AG09309 (cell line): ENCODE measurements at regions not wholly inside any gene's neighbourhood (a gene's known extent, or its start where the extent isn't known, plus 50 kb on each side); places are given as distances from the start of the nearest gene placed in this dataset.

Experiments
- DNase-seq: peaks from one replicate; pipeline ENCODE4 v3.0.0-alpha.2; 2010; ENCODE audit warnings: low read depth
- H3K4me3 ChIP-seq: 2 replicates; pipeline ENCODE4 v1.5.1; 2011; ENCODE audit warnings: mild to moderate bottlenecking, low read depth, low read length, moderate library complexity; ENCODE audit not compliant: control insufficient read depth
- TF ChIP-seq, protein P1 (sequence below): IDR thresholded peaks from 2 replicates; pipeline ENCODE4 v1.5.1; 2011; ENCODE audit warnings: mild to moderate bottlenecking, low read depth, low read length, inconsistent platforms; ENCODE audit not compliant: insufficient read depth, control insufficient read depth; ENCODE audit errors: missing control alignments

DNA sequence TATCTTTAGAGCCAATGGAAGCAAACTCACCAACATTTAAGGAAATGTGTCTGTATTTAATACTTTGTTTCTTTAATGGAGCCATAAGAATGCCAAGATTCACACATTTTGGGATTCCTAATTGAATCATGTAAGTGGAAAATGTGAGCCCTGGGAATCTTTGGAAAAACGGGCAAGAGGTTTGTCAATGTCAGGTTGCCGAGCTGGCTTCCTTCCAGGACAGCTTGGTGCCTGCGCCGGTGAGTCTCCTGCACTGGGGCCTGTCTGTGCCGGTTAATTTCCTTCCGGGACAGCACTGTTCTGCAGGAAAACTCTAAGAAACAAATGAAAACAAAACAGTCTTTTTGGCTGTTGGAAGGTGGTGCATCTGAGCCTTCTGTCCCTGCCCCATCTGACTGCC is 210.6 kb downstream of the HAPSTR1 start:
- no peak for DNase-seq
- TF ChIP-seq, protein P1, sequence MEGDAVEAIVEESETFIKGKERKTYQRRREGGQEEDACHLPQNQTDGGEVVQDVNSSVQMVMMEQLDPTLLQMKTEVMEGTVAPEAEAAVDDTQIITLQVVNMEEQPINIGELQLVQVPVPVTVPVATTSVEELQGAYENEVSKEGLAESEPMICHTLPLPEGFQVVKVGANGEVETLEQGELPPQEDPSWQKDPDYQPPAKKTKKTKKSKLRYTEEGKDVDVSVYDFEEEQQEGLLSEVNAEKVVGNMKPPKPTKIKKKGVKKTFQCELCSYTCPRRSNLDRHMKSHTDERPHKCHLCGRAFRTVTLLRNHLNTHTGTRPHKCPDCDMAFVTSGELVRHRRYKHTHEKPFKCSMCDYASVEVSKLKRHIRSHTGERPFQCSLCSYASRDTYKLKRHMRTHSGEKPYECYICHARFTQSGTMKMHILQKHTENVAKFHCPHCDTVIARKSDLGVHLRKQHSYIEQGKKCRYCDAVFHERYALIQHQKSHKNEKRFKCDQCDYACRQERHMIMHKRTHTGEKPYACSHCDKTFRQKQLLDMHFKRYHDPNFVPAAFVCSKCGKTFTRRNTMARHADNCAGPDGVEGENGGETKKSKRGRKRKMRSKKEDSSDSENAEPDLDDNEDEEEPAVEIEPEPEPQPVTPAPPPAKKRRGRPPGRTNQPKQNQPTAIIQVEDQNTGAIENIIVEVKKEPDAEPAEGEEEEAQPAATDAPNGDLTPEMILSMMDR, result no peak
- H3K4me3 ChIP-seq, result no peak overlapping the region

DNA sequence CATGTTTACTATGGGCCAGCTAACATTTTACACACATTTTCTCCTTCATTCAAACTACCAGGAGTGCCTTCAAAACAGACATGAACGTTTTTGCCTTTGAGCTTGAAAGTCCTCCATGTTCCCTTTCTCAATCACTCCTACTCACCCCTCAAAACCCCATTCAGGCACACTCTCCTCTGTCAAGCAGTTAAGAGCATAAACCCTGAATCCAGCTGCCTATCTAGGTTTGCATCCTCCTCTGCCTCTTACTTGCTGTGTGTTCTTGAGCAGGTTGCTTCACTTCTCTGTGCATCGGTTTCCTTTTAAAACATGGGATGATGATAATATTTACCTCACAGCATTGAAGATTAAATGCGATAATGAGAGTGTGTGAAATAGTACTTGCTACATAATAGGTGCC is 215.3 kb downstream of the HAPSTR1 start:
- no peak overlapping the region for H3K4me3 ChIP-seq
- no peak for DNase-seq
- TF ChIP-seq, protein P1, result no peak

DNA sequence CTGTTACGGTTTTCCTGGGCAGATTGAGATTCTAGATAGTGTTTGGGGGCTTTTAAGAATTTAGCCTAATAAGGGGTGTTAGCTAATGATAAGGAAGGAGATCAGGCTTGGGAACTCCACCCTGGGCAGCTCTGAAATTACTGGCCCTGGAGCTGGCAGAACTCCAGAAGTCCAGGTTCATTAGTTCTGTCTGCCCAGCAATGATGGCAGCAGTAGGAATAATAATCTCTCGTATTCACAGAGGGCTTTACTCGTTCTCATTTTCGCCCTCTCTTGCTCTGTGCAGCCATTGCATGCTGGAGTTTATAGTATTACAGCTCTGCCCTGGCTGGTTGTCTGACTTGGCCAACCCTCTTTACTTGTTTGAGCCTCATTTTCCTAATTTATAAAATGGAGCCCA is 216.0 kb downstream of the HAPSTR1 start:
- no peak for DNase-seq
- TF ChIP-seq, protein P1, result no peak
- no peak overlapping the region for H3K4me3 ChIP-seq

DNA sequence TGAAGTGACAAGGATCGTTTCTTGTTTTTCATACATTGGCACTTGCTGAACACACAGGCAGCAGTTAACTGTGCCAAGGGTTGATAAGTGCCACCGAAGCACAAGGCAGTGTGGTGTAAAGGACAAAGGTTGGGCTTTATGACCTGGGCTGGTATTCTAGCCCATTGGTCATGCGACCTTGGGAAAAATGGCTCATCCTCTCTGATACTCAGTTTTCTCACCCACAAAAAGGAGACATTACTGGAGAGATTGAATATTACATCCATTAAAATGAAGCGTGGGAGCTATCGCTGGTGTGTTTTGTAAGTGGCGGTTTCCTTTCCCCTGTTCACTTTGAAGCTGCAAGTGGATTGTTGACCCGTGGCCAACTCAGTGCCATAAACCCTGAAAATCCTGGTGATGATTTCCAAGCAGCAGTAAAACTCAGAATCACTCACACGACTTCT is 216.9 kb downstream of the HAPSTR1 start:
- no peak overlapping the region for H3K4me3 ChIP-seq
- DNase-seq, result no peak
- TF ChIP-seq, protein P1, result no peak

DNA sequence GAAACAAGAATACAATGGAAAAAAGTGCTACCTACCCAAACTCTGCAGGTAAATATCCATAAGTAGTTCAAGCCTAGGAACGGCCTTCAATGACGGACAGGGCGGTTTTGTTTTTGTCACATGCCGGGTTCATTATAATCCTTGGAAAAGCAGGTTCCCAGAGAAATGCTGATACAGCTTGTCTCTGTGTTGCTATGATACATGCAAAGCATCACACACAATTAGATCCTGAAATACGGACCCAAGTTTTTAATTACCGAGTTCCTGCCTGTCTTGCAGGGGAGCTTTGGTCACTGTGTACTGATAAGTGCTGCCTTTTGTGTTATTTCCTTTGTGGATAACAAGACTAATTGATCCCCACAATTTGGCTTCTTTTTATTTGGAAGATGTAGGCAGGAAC is 217.4 kb downstream of the HAPSTR1 start:
- no peak overlapping the region for H3K4me3 ChIP-seq
- TF ChIP-seq, protein P1, result no peak
- no peak for DNase-seq

DNA sequence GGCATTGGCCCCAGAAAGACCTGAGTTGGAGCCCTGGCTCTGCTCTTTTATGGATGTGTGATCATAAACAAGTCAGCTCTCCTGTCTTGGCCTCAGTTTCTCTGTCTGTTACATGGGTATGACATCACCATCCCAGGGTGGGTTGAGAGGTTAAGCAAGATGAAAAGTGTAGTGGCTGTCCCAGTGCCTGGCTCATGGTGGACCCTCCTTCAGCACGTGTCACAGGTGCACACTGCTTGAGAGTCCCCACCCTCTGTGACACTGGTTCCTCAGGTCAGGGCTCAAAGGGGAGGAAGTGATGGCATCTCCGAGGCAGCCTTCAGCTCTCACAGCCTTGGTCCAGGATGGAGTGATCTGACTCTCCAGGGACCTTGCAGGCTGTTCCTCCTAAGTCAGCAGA is 218.4 kb downstream of the HAPSTR1 start:
- no peak for DNase-seq
- no peak overlapping the region for H3K4me3 ChIP-seq
- TF ChIP-seq, protein P1, result no peak
